ENCODE measurements at regions not wholly inside any gene's neighbourhood (a gene's known extent, or its start where the extent isn't known, plus 50 kb on each side); places are given as distances from the start of the nearest gene placed in this dataset.
A peak's percentile ranks its signal among the peaks of the same experiment; 100 is the strongest.

GRCh38 chrX:131763674-131764073 lies 219.8 kb downstream of the OR13H1 start:
- peak; percentile 25 for TF ChIP-seq CTCF (IDR thresholded peaks at IDR 0.05; ENCODE audit: insufficient read depth, low read depth, low read length, missing control alignments)
- DNase-seq (ENCODE audit: low read depth), result peak; percentile 72
- H3K4me3 ChIP-seq (ENCODE audit: low read depth, low read length), result no peak overlapping the region

- DNase-seq (ENCODE audit: low read depth), result no peak
- H3K4me3 ChIP-seq (ENCODE audit: low read depth, low read length), result no peak overlapping the region
- TF ChIP-seq CTCF (IDR thresholded peaks at IDR 0.05; ENCODE audit: insufficient read depth, low read depth, low read length, missing control alignments), result no peak
Observed at GRCh38 chrX:131764216-131764615, 220.3 kb downstream of the OR13H1 start.

GRCh38 chrX:131778269-131779218 lies 234.7 kb downstream of the OR13H1 start:
- TF ChIP-seq CTCF (IDR thresholded peaks at IDR 0.05; ENCODE audit: insufficient read depth, low read depth, low read length, missing control alignments), result no peak
- H3K4me3 ChIP-seq (ENCODE audit: low read depth, low read length), result no peak overlapping the region
- peak; percentile 27 for DNase-seq (ENCODE audit: low read depth)

GRCh38 chrX:131779306-131779705 lies 235.4 kb downstream of the OR13H1 start:
- no peak for DNase-seq (ENCODE audit: low read depth)
- H3K4me3 ChIP-seq (ENCODE audit: low read depth, low read length), result no peak overlapping the region
- no peak for TF ChIP-seq CTCF (IDR thresholded peaks at IDR 0.05; ENCODE audit: insufficient read depth, low read depth, low read length, missing control alignments)

GRCh38 chrX:131779741-131780140 lies 235.9 kb downstream of the OR13H1 start:
- no peak overlapping the region for H3K4me3 ChIP-seq (ENCODE audit: low read depth, low read length)
- DNase-seq (ENCODE audit: low read depth), result no peak
- TF ChIP-seq CTCF (IDR thresholded peaks at IDR 0.05; ENCODE audit: insufficient read depth, low read depth, low read length, missing control alignments), result no peak

- TF ChIP-seq CTCF (IDR thresholded peaks at IDR 0.05; ENCODE audit: insufficient read depth, low read depth, low read length, missing control alignments), result no peak
- no peak for DNase-seq (ENCODE audit: low read depth)
- no peak overlapping the region for H3K4me3 ChIP-seq (ENCODE audit: low read depth, low read length)
Observed at GRCh38 chrX:131782646-131783045, 238.8 kb downstream of the OR13H1 start.

Data from GM12865 (cell line).